GM21825 (cell line): ENCODE measurements at regions not wholly inside any gene's neighbourhood (a gene's known extent, or its start where the extent isn't known, plus 50 kb on each side); places are given as distances from the start of the nearest gene placed in this dataset.

ENCODE experiments used
- ATAC-seq: cut with Tn5 transposase; IDR thresholded peaks from one replicate; pipeline ENCODE4 v1.9.1; 2021; ENCODE audit warnings: mild to moderate bottlenecking, moderate library complexity; ENCODE audit not compliant: unreplicated experiment

DNA sequence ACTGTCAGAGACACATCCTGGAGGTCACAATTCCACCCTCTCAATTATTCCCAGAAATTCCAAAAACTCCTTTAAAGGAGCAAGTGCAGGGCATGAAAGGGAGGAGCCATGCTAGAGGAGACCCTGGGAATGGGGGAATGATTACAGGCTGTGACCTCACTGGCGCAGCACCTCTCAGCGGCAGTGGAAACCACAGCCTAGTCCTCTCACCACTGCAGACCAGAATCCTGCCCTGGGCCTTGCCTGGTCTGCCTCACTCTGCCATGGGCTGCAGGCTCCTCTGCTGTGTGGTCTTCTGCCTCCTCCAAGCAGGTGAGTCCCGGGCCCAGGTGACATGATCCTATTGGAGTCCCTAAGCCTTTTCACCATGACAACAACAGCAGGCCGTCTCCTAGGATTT lies 50.5 kb upstream of the PRSS58 start:
- no peak for ATAC-seq
